Mononuclear cell (primary cell): ENCODE measurements at regions not wholly inside any gene's neighbourhood (a gene's known extent, or its start where the extent isn't known, plus 50 kb on each side); places are given as distances from the start of the nearest gene placed in this dataset.

Experiments used
- H3K27me3 ChIP-seq: 2 replicates; pipeline ENCODE4 v1.6.0; 2011; ENCODE audit warnings: low read length, control low read depth; ENCODE audit not compliant: insufficient read depth
- H3K4me1 ChIP-seq: 2 replicates; pipeline ENCODE4 v1.5.1; 2011; ENCODE audit warnings: mild to moderate bottlenecking, low read length, control low read depth; ENCODE audit not compliant: insufficient read depth
- H3K4me3 ChIP-seq: 2 replicates; pipeline ENCODE4 v1.5.1; 2011; ENCODE audit warnings: mild to moderate bottlenecking, low read length, moderate library complexity
- H3K9me3 ChIP-seq: 2 replicates; pipeline ENCODE4 v1.5.1; 2011; ENCODE audit warnings: low read depth, mild to moderate bottlenecking, control low read depth, low read length

GRCh38 chr18:71994273-71994672, 549.9 kb downstream of the CBLN2 start:
- Histone ChIP-seq H3K9me3 (no peaks in the 10 kb centered on the region), H3K27me3 (no peaks in the 10 kb centered on the region), H3K4me3 (no peak overlapping the region), H3K4me1 (no peaks in the 10 kb centered on the region)

GRCh38 chr18:71989616-71990015, 554.5 kb downstream of the CBLN2 start:
- no peaks in the 10 kb centered on the region for H3K4me1 ChIP-seq
- no peaks in the 10 kb centered on the region for H3K27me3 ChIP-seq
- peaks cover 2% of the 10 kb centered on the region for H3K9me3 ChIP-seq
- H3K4me3 ChIP-seq = no peak overlapping the region

GRCh38 chr18:71986351-71987050, 557.6 kb downstream of the CBLN2 start:
- peaks cover 7% of the 10 kb centered on the region for H3K9me3 ChIP-seq
- H3K27me3 ChIP-seq = no peaks in the 10 kb centered on the region
- no peaks in the 10 kb centered on the region for H3K4me1 ChIP-seq

DNA sequence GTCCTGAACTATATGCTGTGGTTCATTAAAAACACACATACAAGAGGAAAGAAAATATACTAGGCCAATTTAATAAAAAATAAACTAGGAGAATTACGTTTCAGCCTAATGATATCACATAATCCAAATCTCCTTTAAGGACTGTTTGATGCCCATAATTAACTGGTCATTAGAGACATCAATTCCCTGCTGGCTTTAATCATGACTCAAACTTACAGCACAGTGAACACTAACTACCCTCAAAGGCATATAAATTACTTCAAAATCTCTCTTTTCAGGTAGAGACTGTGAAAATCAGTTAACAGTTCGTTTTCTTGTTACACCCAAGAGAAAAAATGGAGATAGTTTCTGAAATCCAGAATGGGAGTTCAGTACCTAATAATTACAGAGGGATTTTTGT, 567.4 kb downstream of the CBLN2 start:
- no peaks in the 10 kb centered on the region for H3K9me3 ChIP-seq
- no peak overlapping the region for H3K4me3 ChIP-seq
- H3K27me3 ChIP-seq = no peaks in the 10 kb centered on the region
- no peaks in the 10 kb centered on the region for H3K4me1 ChIP-seq

More at GRCh38 chr18:71986351-71987050, 557.6 kb downstream of the CBLN2 start:
- H3K4me3 ChIP-seq = no peak overlapping the region

DNA sequence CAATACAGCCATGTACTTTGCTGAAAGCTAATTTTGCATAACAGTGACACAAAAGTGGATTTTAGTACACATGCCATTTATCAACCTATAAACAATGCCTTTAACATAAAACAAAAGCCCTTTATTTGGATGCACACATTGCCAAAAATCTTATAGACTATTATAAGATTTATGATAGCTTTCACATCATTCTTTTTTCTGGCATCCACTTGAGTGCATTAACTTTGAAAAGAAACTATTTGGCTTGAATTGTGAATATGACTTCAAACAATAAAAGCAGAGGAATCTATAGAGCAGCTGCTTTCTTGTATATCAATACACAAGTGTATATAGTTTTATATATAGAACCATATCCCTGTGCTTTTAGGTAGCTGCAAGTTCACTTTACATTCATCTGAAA, 577.4 kb downstream of the CBLN2 start:
- Histone ChIP-seq H3K4me3 (no peak overlapping the region), H3K9me3 (no peaks in the 10 kb centered on the region), H3K27me3 (no peaks in the 10 kb centered on the region), H3K4me1 (no peaks in the 10 kb centered on the region)

- H3K9me3 ChIP-seq = no peaks in the 10 kb centered on the region
- no peak overlapping the region for H3K4me3 ChIP-seq
- H3K27me3 ChIP-seq = no peaks in the 10 kb centered on the region
- H3K4me1 ChIP-seq = no peaks in the 10 kb centered on the region
Measured at GRCh38 chr18:71958605-71959004, 585.5 kb downstream of the CBLN2 start.

- Histone ChIP-seq H3K4me3 (no peak overlapping the region), H3K27me3 (no peaks in the 10 kb centered on the region), H3K9me3 (no peaks in the 10 kb centered on the region), H3K4me1 (no peaks in the 10 kb centered on the region)
Measured at GRCh38 chr18:71951001-71951400, 593.1 kb downstream of the CBLN2 start.

DNA sequence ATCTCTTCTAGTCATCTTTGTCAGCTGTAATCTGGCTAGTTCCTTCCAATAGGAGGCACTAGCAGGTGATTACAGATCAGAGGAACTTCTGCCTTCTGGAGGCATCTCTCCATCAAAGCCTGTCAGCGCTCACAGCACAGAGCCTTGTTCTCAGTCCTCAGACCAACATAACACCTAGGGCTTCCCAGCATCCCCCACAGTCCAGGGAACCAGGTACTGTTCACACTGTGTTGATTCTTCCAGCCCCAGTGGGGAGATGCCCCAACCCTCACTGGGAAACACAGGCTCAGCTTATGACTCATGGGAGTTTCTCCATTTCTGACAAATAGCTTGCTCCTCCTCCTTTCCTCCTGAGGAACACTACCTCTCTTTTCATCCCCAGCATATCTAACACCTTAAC, 601.7 kb downstream of the CBLN2 start:
- Histone ChIP-seq H3K9me3 (no peaks in the 10 kb centered on the region), H3K27me3 (no peaks in the 10 kb centered on the region), H3K4me1 (no peaks in the 10 kb centered on the region), H3K4me3 (no peak overlapping the region)

DNA sequence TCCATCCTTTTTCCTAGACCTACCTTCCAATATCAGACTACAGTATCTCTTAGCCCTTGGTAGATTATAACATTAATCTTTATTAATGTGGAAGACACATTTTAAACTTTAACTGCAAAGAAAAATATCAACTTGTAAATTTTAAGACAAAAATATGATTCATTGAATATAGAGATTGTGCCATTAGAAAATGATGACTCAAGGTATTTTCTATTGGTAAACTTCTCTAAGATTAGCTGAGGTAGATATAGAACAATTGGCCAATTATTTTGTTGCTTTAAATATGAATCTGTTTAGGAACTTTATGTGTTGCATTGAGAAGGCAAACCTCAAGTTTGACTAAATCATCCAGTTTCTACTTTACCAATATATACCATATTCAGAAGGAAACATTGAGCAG, 604.7 kb downstream of the CBLN2 start:
- Histone ChIP-seq H3K9me3 (no peaks in the 10 kb centered on the region), H3K4me3 (no peak overlapping the region), H3K4me1 (no peaks in the 10 kb centered on the region), H3K27me3 (no peaks in the 10 kb centered on the region)

DNA sequence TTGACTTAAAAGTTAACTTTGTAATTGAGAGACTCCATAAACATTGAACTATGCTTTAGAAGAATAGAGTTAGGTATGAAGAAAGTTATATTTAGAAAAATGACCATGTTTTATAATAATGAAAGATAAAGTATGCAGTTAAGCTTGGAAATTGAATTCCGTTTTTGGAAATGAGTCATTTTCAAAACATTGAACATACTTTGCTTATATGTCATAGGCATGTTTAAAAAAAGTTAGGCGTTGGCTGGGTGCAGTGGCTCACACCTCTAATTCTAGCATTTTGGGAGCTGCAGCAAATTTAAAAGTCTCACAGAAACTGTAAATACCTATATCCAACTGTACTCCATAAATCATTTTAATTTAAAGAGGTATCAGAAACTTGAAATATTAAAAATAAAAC, 607.4 kb downstream of the CBLN2 start:
- no peak overlapping the region for H3K4me3 ChIP-seq
- H3K4me1 ChIP-seq = no peaks in the 10 kb centered on the region
- H3K9me3 ChIP-seq = no peaks in the 10 kb centered on the region
- H3K27me3 ChIP-seq = no peaks in the 10 kb centered on the region

DNA sequence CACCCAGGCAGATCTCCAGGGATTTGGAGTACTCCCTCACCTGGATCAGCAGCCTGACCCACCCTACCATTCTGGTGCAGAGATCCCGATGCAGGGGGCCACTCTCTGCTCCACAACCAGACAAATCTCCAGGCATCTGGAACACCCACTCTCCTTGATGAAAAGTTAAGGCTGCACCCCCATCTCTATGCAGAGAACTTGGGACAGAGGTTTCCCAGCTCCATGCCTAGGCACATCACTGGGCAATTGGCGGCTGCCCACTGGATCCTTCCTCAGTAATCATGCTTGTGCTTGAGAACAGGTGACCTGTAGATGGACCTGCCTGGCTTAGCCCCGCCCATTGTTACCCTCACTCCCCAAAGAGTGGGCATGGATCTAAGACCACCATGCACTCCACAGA, 624.9 kb downstream of the CBLN2 start:
- Histone ChIP-seq H3K27me3 (no peaks in the 10 kb centered on the region), H3K4me3 (no peak overlapping the region), H3K4me1 (no peaks in the 10 kb centered on the region), H3K9me3 (peaks cover 10% of the 10 kb centered on the region)

DNA sequence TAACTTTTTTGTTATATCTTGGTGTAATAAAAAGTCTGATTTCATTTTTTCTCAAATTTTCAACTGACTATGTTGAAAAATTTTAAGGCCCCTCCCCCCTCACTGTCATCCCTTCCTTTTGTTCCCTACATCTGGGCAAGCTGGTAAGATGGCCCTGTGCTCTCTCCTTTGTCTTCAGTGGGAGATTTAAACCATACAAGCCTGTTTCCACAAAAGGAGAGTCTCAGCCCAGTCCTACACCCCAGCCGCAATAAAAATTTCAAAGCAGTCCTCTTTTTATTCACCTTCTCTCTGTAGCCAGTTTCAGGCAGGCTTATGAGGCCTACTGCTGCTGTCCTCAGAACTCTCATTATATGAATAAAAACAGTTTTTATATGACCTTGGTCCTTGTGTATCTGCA, 630.5 kb downstream of the CBLN2 start:
- Histone ChIP-seq H3K4me1 (no peaks in the 10 kb centered on the region), H3K4me3 (no peak overlapping the region), H3K9me3 (no peaks in the 10 kb centered on the region), H3K27me3 (no peaks in the 10 kb centered on the region)

- H3K27me3 ChIP-seq = no peaks in the 10 kb centered on the region
- H3K4me1 ChIP-seq = no peaks in the 10 kb centered on the region
- H3K9me3 ChIP-seq = no peaks in the 10 kb centered on the region
- no peak overlapping the region for H3K4me3 ChIP-seq
Measured at GRCh38 chr18:71902482-71902881, 641.7 kb downstream of the CBLN2 start.

GRCh38 chr18:71899707-71900472, 644.3 kb downstream of the CBLN2 start:
- no peak overlapping the region for H3K4me3 ChIP-seq
- H3K9me3 ChIP-seq = peaks cover 4% of the 10 kb centered on the region
- no peaks in the 10 kb centered on the region for H3K4me1 ChIP-seq
- H3K27me3 ChIP-seq = no peaks in the 10 kb centered on the region

GRCh38 chr18:71899183-71899582, 645.0 kb downstream of the CBLN2 start:
- Histone ChIP-seq H3K27me3 (no peaks in the 10 kb centered on the region), H3K4me3 (no peak overlapping the region), H3K9me3 (peaks cover 4% of the 10 kb centered on the region), H3K4me1 (no peaks in the 10 kb centered on the region)

- no peaks in the 10 kb centered on the region for H3K4me1 ChIP-seq
- no peaks in the 10 kb centered on the region for H3K27me3 ChIP-seq
- no peaks in the 10 kb centered on the region for H3K9me3 ChIP-seq
- no peak overlapping the region for H3K4me3 ChIP-seq
Measured at GRCh38 chr18:71887509-71887908, 656.6 kb downstream of the CBLN2 start.
